ENCODE measurements at regions not wholly inside any gene's neighbourhood (a gene's known extent, or its start where the extent isn't known, plus 50 kb on each side); places are given as distances from the start of the nearest gene placed in this dataset.

- Histone ChIP-seq H2BK12ac (ENCODE audit: low read length in 2 of 2) (no peak overlapping the region), H3K79me1 (replicated peaks; ENCODE audit: low read length, poor library complexity, severe bottlenecking) (no peaks in the 10 kb centered on the region), H3K9ac (ENCODE audit: low read length) (no peak overlapping the region), H3K27ac (ENCODE audit: low read length, poor library complexity, severe bottlenecking) (no peak overlapping the region), H4K8ac (ENCODE audit: low read length) (no peak overlapping the region), H3K9me3 (ENCODE audit: control insufficient read depth, low read length) (no peaks in the 10 kb centered on the region), H3K36me3 (ENCODE audit: control insufficient read depth in 1 of 2, insufficient read depth in 2 of 2, low read depth in 1 of 2, low read length in 2 of 2) (no peaks in the 10 kb centered on the region), H2BK15ac (ENCODE audit: low read depth, poor library complexity, severe bottlenecking) (no peak overlapping the region), H2AFZ (ENCODE audit: low read depth, low read length) (no peak overlapping the region), H3K4me2 (ENCODE audit: low read length, poor library complexity, severe bottlenecking) (no peak overlapping the region), H3K27me3 (ENCODE audit: control insufficient read depth in 1 of 2, insufficient read depth in 1 of 2, low read length in 2 of 2) (no peaks in the 10 kb centered on the region), H3K23ac (ENCODE audit: low read length in 2 of 2) (no peak overlapping the region), H4K91ac (ENCODE audit: low read length) (no peak overlapping the region), H3K4ac (ENCODE audit: low read depth in 1 of 2, low read length in 2 of 2) (no peak overlapping the region), H2AK5ac (ENCODE audit: low read length, severe bottlenecking) (no peak overlapping the region), H2BK120ac (ENCODE audit: low read depth, low read length) (no peak overlapping the region), H3K18ac (ENCODE audit: low read depth in 1 of 2, low read length in 2 of 2) (no peak overlapping the region), H2BK5ac (ENCODE audit: low read depth, low read length, poor library complexity, severe bottlenecking) (no peak overlapping the region), H3K4me3 (ENCODE audit: insufficient read depth in 1 of 2, low read depth in 1 of 2, low read length in 2 of 2) (no peak overlapping the region), H3K4me1 (ENCODE audit: control insufficient read depth, insufficient read depth, low read depth, low read length) (no peaks in the 10 kb centered on the region), H3K14ac (ENCODE audit: low read length in 2 of 2) (no peak overlapping the region)
- 82% methylated on average over 6 of the region's 6 CpGs for WGBS
- DNase-seq, result no peak
Measured at GRCh38 chr9:107919263-107919662, 429.7 kb upstream of the KLF4 start.

- H3K27ac ChIP-seq (ENCODE audit: low read length, poor library complexity, severe bottlenecking), result no peak overlapping the region
- H3K79me1 ChIP-seq (replicated peaks; ENCODE audit: low read length, poor library complexity, severe bottlenecking), result no peaks in the 10 kb centered on the region
- no peak overlapping the region for H3K4ac ChIP-seq (ENCODE audit: low read depth in 1 of 2, low read length in 2 of 2)
- H3K27me3 ChIP-seq (ENCODE audit: control insufficient read depth in 1 of 2, insufficient read depth in 1 of 2, low read length in 2 of 2), result no peaks in the 10 kb centered on the region
- no peak overlapping the region for H4K8ac ChIP-seq (ENCODE audit: low read length)
- H2AFZ ChIP-seq (ENCODE audit: low read depth, low read length), result no peak overlapping the region
- H2BK12ac ChIP-seq (ENCODE audit: low read length in 2 of 2), result no peak overlapping the region
- no peak overlapping the region for H2BK15ac ChIP-seq (ENCODE audit: low read depth, poor library complexity, severe bottlenecking)
- peak overlapping the region; percentile 56 for H4K91ac ChIP-seq (ENCODE audit: low read length)
- H3K18ac ChIP-seq (ENCODE audit: low read depth in 1 of 2, low read length in 2 of 2), result no peak overlapping the region
- no peaks in the 10 kb centered on the region for H3K9me3 ChIP-seq (ENCODE audit: control insufficient read depth, low read length)
- no peaks in the 10 kb centered on the region for H3K4me1 ChIP-seq (ENCODE audit: control insufficient read depth, insufficient read depth, low read depth, low read length)
- no peak overlapping the region for H2BK120ac ChIP-seq (ENCODE audit: low read depth, low read length)
- H3K36me3 ChIP-seq (ENCODE audit: control insufficient read depth in 1 of 2, insufficient read depth in 2 of 2, low read depth in 1 of 2, low read length in 2 of 2), result no peaks in the 10 kb centered on the region
- no peak overlapping the region for H2AK5ac ChIP-seq (ENCODE audit: low read length, severe bottlenecking)
- H3K14ac ChIP-seq (ENCODE audit: low read length in 2 of 2), result no peak overlapping the region
- H3K23ac ChIP-seq (ENCODE audit: low read length in 2 of 2), result no peak overlapping the region
- H3K4me3 ChIP-seq (ENCODE audit: insufficient read depth in 1 of 2, low read depth in 1 of 2, low read length in 2 of 2), result no peak overlapping the region
- no peak overlapping the region for H3K4me2 ChIP-seq (ENCODE audit: low read length, poor library complexity, severe bottlenecking)
- H2BK5ac ChIP-seq (ENCODE audit: low read depth, low read length, poor library complexity, severe bottlenecking), result no peak overlapping the region
- no peak overlapping the region for H3K9ac ChIP-seq (ENCODE audit: low read length)
- WGBS, result 81% methylated on average over 9 of the region's 11 CpGs
- DNase-seq, result no peak
Measured at GRCh38 chr9:107918749-107919148, 429.2 kb upstream of the KLF4 start.

- Histone ChIP-seq H4K8ac (ENCODE audit: low read length) (no peak overlapping the region), H2BK120ac (ENCODE audit: low read depth, low read length) (no peak overlapping the region), H3K4me1 (ENCODE audit: control insufficient read depth, insufficient read depth, low read depth, low read length) (no peaks in the 10 kb centered on the region), H3K4ac (ENCODE audit: low read depth in 1 of 2, low read length in 2 of 2) (no peak overlapping the region), H3K9ac (ENCODE audit: low read length) (no peak overlapping the region), H3K79me1 (replicated peaks; ENCODE audit: low read length, poor library complexity, severe bottlenecking) (no peaks in the 10 kb centered on the region), H3K4me3 (ENCODE audit: insufficient read depth in 1 of 2, low read depth in 1 of 2, low read length in 2 of 2) (no peak overlapping the region), H3K27me3 (ENCODE audit: control insufficient read depth in 1 of 2, insufficient read depth in 1 of 2, low read length in 2 of 2) (no peaks in the 10 kb centered on the region), H3K9me3 (ENCODE audit: control insufficient read depth, low read length) (no peaks in the 10 kb centered on the region), H3K36me3 (ENCODE audit: control insufficient read depth in 1 of 2, insufficient read depth in 2 of 2, low read depth in 1 of 2, low read length in 2 of 2) (no peaks in the 10 kb centered on the region), H4K91ac (ENCODE audit: low read length) (no peak overlapping the region), H3K4me2 (ENCODE audit: low read length, poor library complexity, severe bottlenecking) (no peak overlapping the region), H3K27ac (ENCODE audit: low read length, poor library complexity, severe bottlenecking) (no peak overlapping the region), H2BK12ac (ENCODE audit: low read length in 2 of 2) (no peak overlapping the region), H3K14ac (ENCODE audit: low read length in 2 of 2) (no peak overlapping the region), H3K23ac (ENCODE audit: low read length in 2 of 2) (no peak overlapping the region), H2BK5ac (ENCODE audit: low read depth, low read length, poor library complexity, severe bottlenecking) (no peak overlapping the region), H2AK5ac (ENCODE audit: low read length, severe bottlenecking) (no peak overlapping the region), H2AFZ (ENCODE audit: low read depth, low read length) (no peak overlapping the region), H2BK15ac (ENCODE audit: low read depth, poor library complexity, severe bottlenecking) (no peak overlapping the region), H3K18ac (ENCODE audit: low read depth in 1 of 2, low read length in 2 of 2) (no peak overlapping the region)
- no CpG with 5 or more reads among the region's 1 CpG for WGBS
- no peak for DNase-seq
Measured at GRCh38 chr9:107914151-107914550, 424.6 kb upstream of the KLF4 start.

GRCh38 chr9:107907715-107908114 is 418.1 kb upstream of the KLF4 start:
- no peak for DNase-seq
- Histone ChIP-seq H3K27me3 (ENCODE audit: control insufficient read depth in 1 of 2, insufficient read depth in 1 of 2, low read length in 2 of 2) (peaks cover 0 to 11% of the 10 kb centered on the region in 2 experiments), H3K4me2 (ENCODE audit: low read length, poor library complexity, severe bottlenecking) (no peak overlapping the region), H3K9ac (ENCODE audit: low read length) (no peak overlapping the region), H3K79me1 (replicated peaks; ENCODE audit: low read length, poor library complexity, severe bottlenecking) (no peaks in the 10 kb centered on the region), H2AFZ (ENCODE audit: low read depth, low read length) (no peak overlapping the region), H3K4ac (ENCODE audit: low read depth in 1 of 2, low read length in 2 of 2) (no peak overlapping the region), H3K23ac (ENCODE audit: low read length in 2 of 2) (no peak overlapping the region), H3K4me3 (ENCODE audit: insufficient read depth in 1 of 2, low read depth in 1 of 2, low read length in 2 of 2) (no peak overlapping the region), H4K91ac (ENCODE audit: low read length) (no peak overlapping the region), H4K8ac (ENCODE audit: low read length) (no peak overlapping the region), H3K14ac (ENCODE audit: low read length in 2 of 2) (no peak overlapping the region), H2BK12ac (ENCODE audit: low read length in 2 of 2) (no peak overlapping the region), H3K9me3 (ENCODE audit: control insufficient read depth, low read length) (peaks cover 3% of the 10 kb centered on the region), H2AK5ac (ENCODE audit: low read length, severe bottlenecking) (no peak overlapping the region), H3K27ac (ENCODE audit: low read length, poor library complexity, severe bottlenecking) (no peak overlapping the region), H3K18ac (ENCODE audit: low read depth in 1 of 2, low read length in 2 of 2) (no peak overlapping the region), H3K36me3 (ENCODE audit: control insufficient read depth in 1 of 2, insufficient read depth in 2 of 2, low read depth in 1 of 2, low read length in 2 of 2) (no peaks in the 10 kb centered on the region), H3K4me1 (ENCODE audit: control insufficient read depth, insufficient read depth, low read depth, low read length) (no peaks in the 10 kb centered on the region), H2BK5ac (ENCODE audit: low read depth, low read length, poor library complexity, severe bottlenecking) (no peak overlapping the region), H2BK120ac (ENCODE audit: low read depth, low read length) (no peak overlapping the region), H2BK15ac (ENCODE audit: low read depth, poor library complexity, severe bottlenecking) (no peak overlapping the region)
- 83% methylated on average over 1 of the region's 1 CpG for WGBS
